MM.1S (cell line): ENCODE measurements at regions not wholly inside any gene's neighbourhood (a gene's known extent, or its start where the extent isn't known, plus 50 kb on each side); places are given as distances from the start of the nearest gene placed in this dataset.

Source experiments
- EZH2 ChIP-seq: fragments of 300-600 bp; sonication (generic); optimal IDR thresholded peaks from 2 replicates; pipeline ENCODE3; 2017; ENCODE audit warnings: low read depth, mild to moderate bottlenecking, antibody characterized with exemption, low read length, mixed read lengths
- EZH2phosphoT487 ChIP-seq: fragments of 300-600 bp; sonication (generic); IDR thresholded peaks from 2 replicates; pipeline ENCODE4 v1.6.1; 2018; ENCODE audit warnings: antibody characterized with exemption, low read length
- TF ChIP-seq, protein P1 (sequence below): fragments of 300-600 bp; sonication (generic); IDR thresholded peaks from 2 replicates; pipeline ENCODE4 v1.5.1; 2016; ENCODE audit warnings: antibody characterized with exemption, low read length, mixed read lengths

DNA sequence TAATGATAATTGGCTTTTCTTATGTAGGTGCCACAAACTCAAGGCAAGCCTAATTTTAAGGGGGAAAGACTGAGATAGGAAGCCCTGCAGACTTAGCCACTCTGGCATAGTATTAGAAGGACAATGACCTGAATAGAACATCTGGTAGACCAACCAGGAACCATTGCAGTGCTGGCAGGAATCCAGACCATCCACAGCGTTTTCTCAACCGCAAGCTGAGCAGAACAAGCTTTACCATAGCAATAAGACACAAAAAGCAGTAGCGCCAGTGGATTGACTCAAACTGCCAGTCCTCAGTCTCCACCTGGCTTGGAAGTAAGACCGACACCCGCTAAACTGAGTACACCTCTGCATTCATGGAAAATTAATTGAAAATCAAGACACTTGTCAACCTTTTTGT lies 141.3 kb upstream of the LPAR1 start:
- TF ChIP-seq, protein P1, sequence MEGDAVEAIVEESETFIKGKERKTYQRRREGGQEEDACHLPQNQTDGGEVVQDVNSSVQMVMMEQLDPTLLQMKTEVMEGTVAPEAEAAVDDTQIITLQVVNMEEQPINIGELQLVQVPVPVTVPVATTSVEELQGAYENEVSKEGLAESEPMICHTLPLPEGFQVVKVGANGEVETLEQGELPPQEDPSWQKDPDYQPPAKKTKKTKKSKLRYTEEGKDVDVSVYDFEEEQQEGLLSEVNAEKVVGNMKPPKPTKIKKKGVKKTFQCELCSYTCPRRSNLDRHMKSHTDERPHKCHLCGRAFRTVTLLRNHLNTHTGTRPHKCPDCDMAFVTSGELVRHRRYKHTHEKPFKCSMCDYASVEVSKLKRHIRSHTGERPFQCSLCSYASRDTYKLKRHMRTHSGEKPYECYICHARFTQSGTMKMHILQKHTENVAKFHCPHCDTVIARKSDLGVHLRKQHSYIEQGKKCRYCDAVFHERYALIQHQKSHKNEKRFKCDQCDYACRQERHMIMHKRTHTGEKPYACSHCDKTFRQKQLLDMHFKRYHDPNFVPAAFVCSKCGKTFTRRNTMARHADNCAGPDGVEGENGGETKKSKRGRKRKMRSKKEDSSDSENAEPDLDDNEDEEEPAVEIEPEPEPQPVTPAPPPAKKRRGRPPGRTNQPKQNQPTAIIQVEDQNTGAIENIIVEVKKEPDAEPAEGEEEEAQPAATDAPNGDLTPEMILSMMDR: no peak
- no peak for TF ChIP-seq EZH2
- TF ChIP-seq EZH2phosphoT487: no peak
